Vagina (tissue), 2 donors: ENCODE measurements at regions not wholly inside any gene's neighbourhood (a gene's known extent, or its start where the extent isn't known, plus 50 kb on each side); places are given as distances from the start of the nearest gene placed in this dataset.

ENCODE experiments used
- CTCF ChIP-seq, 3 experiments: fragments of 450-650 bp in 2 of 3; fragments of 200-600 bp in 1 of 3; sonication (generic) in 1 of 3; IDR thresholded peaks; one replicate each; pipeline ENCODE4 v1.5.1; 2017 to 2019; ENCODE audit warnings: antibody characterized with exemption in 3 of 3, mild to moderate bottlenecking in 2 of 3, moderate library complexity in 2 of 3
- POLR2AphosphoS5 ChIP-seq, 2 donors: sonication (generic); formaldehyde crosslinking; IDR thresholded peaks; one replicate each; pipeline ENCODE4 v1.9.0; 2017; ENCODE audit warnings: antibody characterized with exemption in 2 of 2, mild to moderate bottlenecking in 2 of 2, low read depth in 1 of 2; ENCODE audit not compliant: insufficient read depth in 1 of 2

GRCh38 chr1:181206513-181206912 is 118.0 kb downstream of the IER5 start:
- no peak for TF ChIP-seq CTCF (IDR thresholded peaks at IDR 0.05)
- TF ChIP-seq POLR2AphosphoS5 (IDR thresholded peaks at IDR 0.05; ENCODE audit: insufficient read depth in 1 of 2, low read depth in 1 of 2): no peak
